Thoracic aorta (tissue), 2 donors: ENCODE measurements at regions not wholly inside any gene's neighbourhood (a gene's known extent, or its start where the extent isn't known, plus 50 kb on each side); places are given as distances from the start of the nearest gene placed in this dataset.

Experiments
- ATAC-seq: fragments of 150-250 bp; one replicate; pipeline ENCODE4 v1.8.0; 2017; ENCODE audit warnings: low read depth; ENCODE audit not compliant: insufficient number of reproducible peaks, low FRiP score
- DNase-seq: peaks from one replicate; pipeline ENCODE4 v3.0.0-alpha.2; 2020; ENCODE audit warnings: low spot score
- H3K27ac ChIP-seq, 2 donors: fragments of 200-600 bp; sonication (generic); 1 replicate in 1 of 2; 2 replicates in 1 of 2; pipeline ENCODE4 v1.5.1; 2016; ENCODE audit warnings: mild to moderate bottlenecking in 2 of 2, moderate library complexity in 2 of 2
- H3K27me3 ChIP-seq: fragments of 200-600 bp; sonication (generic); replicated peaks from 2 replicates; pipeline ENCODE4 v1.6.0; 2016; ENCODE audit warnings: mild to moderate bottlenecking; ENCODE audit not compliant: insufficient read depth
- H3K36me3 ChIP-seq: fragments of 200-600 bp; sonication (generic); one replicate; pipeline ENCODE4 v1.5.1; 2016
- H3K4me1 ChIP-seq, 2 donors: fragments of 200-600 bp; sonication (generic); 1 replicate in 1 of 2; 2 replicates in 1 of 2; pipeline versions ENCODE4 v1.5.1 to v1.6.0; 2016; ENCODE audit warnings: low read depth in 2 of 2, mild to moderate bottlenecking in 1 of 2; ENCODE audit not compliant: control insufficient read depth in 1 of 2
- H3K4me3 ChIP-seq: fragments of 200-600 bp; sonication (generic); 2 replicates; pipeline ENCODE4 v1.5.1; 2016; ENCODE audit warnings: mild to moderate bottlenecking
- H3K9me3 ChIP-seq: fragments of 200-600 bp; sonication (generic); 2 replicates; pipeline ENCODE4 v1.5.1; 2016
- CTCF ChIP-seq: fragments of 200-600 bp; sonication (generic); IDR thresholded peaks from one replicate; pipeline ENCODE4 v1.5.1; 2019; ENCODE audit warnings: antibody characterized with exemption

DNA sequence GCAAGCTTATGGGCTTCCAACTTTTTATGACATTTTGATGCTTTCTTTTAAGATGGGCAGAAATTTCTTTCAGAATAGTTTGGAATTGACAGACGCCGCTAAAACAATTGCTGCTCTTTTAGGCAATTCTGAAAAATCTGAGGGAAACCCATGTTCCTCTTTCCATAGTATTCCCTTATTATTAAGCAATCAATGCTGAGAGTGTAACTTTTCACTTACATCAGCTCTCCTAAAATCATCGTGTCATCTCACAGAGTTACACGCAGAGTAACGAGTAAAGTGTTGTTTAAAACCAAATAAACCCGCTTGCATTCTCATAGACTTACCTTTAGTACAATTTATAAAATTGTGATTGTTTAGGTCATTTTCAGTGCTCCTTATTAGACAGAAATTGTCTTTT, 150.6 kb downstream of the MAF start:
- Histone ChIP-seq H3K27me3 (no peaks in the 10 kb centered on the region), H3K36me3 (no peaks in the 10 kb centered on the region), H3K27ac (no peak overlapping the region), H3K4me1 (no peaks in the 10 kb centered on the region), H3K9me3 (no peaks in the 10 kb centered on the region), H3K4me3 (no peak overlapping the region)
- ATAC-seq (no peak), DNase-seq (no peak)
- no peak for TF ChIP-seq CTCF

- no peaks in the 10 kb centered on the region for H3K9me3 ChIP-seq
- H3K4me1 ChIP-seq, result no peaks in the 10 kb centered on the region
- no peak overlapping the region for H3K27ac ChIP-seq
- no peak for TF ChIP-seq CTCF
- DNase-seq (no peak), ATAC-seq (no peak)
- H3K27me3 ChIP-seq, result no peaks in the 10 kb centered on the region
- H3K4me3 ChIP-seq, result no peak overlapping the region
- no peaks in the 10 kb centered on the region for H3K36me3 ChIP-seq
Measured at GRCh38 chr16:79449067-79449769, 151.3 kb downstream of the MAF start.

DNA sequence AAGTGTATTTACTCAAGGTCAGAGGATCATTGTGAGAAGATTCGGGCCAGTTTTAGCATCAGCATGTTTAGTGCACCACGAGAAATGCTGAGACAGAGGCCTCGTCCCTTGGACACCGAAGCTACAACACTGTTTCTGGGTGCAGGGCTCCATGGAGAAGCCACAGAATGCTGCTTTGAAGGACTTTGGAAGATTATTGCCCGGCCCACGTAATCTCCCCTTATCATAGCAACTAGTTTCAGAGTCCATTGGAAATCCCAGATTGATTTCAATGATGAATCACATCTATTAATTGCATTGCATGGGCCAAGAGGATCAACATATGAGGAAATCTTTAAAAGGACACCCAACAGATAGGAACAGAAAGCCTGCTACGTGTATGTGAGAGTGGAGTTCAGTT, 156.0 kb downstream of the MAF start:
- Histone ChIP-seq H3K27me3 (no peaks in the 10 kb centered on the region), H3K27ac (no peak overlapping the region), H3K4me3 (no peak overlapping the region), H3K9me3 (no peaks in the 10 kb centered on the region), H3K36me3 (no peaks in the 10 kb centered on the region), H3K4me1 (no peaks in the 10 kb centered on the region)
- ATAC-seq (no peak), DNase-seq (no peak)
- TF ChIP-seq CTCF, result no peak

DNA sequence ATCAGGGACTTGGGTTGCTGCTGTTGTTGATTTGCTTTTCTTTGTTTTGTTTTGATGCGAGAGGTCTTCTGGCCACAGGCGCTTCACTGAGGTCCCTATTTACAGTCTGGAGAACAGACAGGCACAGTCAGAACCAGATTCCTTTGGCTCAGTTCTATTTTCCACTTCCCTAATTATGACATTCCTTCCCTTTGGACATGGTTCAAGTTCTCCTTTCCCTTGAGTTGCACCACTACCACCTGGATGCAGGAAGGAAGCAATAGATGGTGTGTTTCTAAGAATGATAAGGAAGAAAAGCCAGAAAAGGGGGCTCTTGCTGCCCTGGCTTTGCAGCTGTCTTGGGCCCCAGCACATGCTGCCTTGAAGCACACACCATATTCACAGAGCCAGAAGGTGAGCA, 160.6 kb downstream of the MAF start:
- ATAC-seq (no peak), DNase-seq (no peak)
- Histone ChIP-seq H3K36me3 (no peaks in the 10 kb centered on the region), H3K27me3 (no peaks in the 10 kb centered on the region), H3K4me3 (no peak overlapping the region), H3K27ac (no peak overlapping the region), H3K4me1 (peaks cover 5 to 15% of the 10 kb centered on the region in 2 donors), H3K9me3 (no peaks in the 10 kb centered on the region)
- TF ChIP-seq CTCF, result no peak

DNA sequence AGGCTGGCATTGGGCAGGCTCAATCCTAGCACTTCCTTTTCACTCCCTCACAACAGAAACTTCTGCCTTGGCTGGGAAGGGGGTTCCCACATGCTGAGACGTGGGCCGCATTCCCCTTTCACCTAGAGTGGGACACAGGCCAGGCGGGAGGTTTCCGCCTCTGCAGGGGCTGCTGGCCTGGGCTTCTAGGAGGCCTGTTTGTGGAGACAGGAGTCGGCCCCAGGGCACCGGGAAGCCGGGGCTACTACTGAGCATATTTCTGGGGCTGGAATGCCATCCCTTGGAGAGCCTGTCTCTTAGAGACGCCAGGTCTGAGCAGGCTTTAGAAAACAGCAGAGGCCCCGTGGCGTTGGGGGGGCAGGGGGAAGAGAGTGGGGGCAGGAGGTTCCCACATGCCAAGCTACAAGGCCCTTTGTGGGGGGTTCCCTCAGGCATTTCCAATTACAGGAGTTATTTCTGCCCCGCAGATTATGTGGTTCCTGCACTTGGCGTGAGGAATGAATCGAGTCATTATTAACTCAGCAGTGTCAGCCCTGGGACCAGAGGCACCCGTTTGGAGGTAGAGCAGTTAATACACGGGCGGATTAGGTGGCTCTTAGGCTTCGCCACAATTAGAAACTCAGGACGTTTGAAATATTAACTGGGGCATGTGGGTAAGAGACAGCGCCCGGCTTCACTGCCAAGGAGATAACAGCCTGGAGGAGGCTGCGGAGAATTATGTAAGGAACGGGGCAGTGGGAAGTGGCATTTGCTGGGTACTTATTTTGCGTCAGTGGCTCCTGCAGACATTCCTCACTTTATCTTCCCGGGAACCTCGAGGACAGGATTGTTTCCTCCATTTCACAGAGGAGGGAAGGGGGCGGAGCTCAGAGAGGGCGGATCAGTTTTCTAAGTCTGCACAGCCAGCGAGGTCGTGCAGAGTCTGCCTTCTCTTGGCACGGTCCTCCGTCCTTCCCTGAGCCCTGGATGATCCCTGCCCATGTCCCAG, 162.5 kb downstream of the MAF start:
- H3K27ac ChIP-seq, result no peak overlapping the region
- H3K27me3 ChIP-seq, result no peaks in the 10 kb centered on the region
- H3K4me1 ChIP-seq, result peaks cover 5 to 15% of the 10 kb centered on the region in 2 donors
- H3K36me3 ChIP-seq, result no peaks in the 10 kb centered on the region
- DNase-seq (no peak), ATAC-seq (no peak)
- H3K4me3 ChIP-seq, result peak overlapping the region; percentile 63
- no peak for TF ChIP-seq CTCF
- H3K9me3 ChIP-seq, result no peaks in the 10 kb centered on the region
